Immature natural killer cell (primary cell): ENCODE measurements at regions not wholly inside any gene's neighbourhood (a gene's known extent, or its start where the extent isn't known, plus 50 kb on each side); places are given as distances from the start of the nearest gene placed in this dataset.

ENCODE experiments used
- DNase-seq, 3 donors: peaks; one replicate each; pipeline ENCODE4 v3.0.0; 2022; ENCODE audit warnings: mixed read lengths in 1 of 3
- H3K27ac Mint-ChIP-seq, 6 donors: one replicate each; pipeline ENCODE4 v1.8.0; 2020; ENCODE audit warnings: mixed read lengths in 6 of 6, mild to moderate bottlenecking in 5 of 6, inconsistent platforms in 4 of 6, moderate library complexity in 3 of 6
- H3K27me3 Mint-ChIP-seq, 3 donors: one replicate each; pipeline ENCODE4 v1.8.0; 2020 to 2021; ENCODE audit warnings: low read depth in 3 of 3, mild to moderate bottlenecking in 3 of 3, mixed read lengths in 3 of 3, moderate library complexity in 3 of 3, inconsistent platforms in 1 of 3
- H3K36me3 Mint-ChIP-seq, 3 donors: one replicate each; pipeline ENCODE4 v1.8.0; 2020; ENCODE audit warnings: mixed read lengths in 3 of 3, inconsistent platforms in 2 of 3, mild to moderate bottlenecking in 2 of 3
- H3K4me1 Mint-ChIP-seq, 2 donors: one replicate each; pipeline ENCODE4 v1.8.0; 2020; ENCODE audit warnings: inconsistent platforms in 2 of 2, mild to moderate bottlenecking in 2 of 2, mixed read lengths in 2 of 2, moderate library complexity in 1 of 2
- H3K4me3 Mint-ChIP-seq, 5 donors: one replicate each; pipeline ENCODE4 v1.8.0; 2020; ENCODE audit warnings: mild to moderate bottlenecking in 5 of 5, mixed read lengths in 5 of 5, inconsistent platforms in 3 of 5, moderate library complexity in 3 of 5
- H3K9me3 Mint-ChIP-seq, 6 donors: one replicate each; pipeline ENCODE4 v1.8.0; 2020; ENCODE audit warnings: mild to moderate bottlenecking in 6 of 6, mixed read lengths in 6 of 6, inconsistent platforms in 4 of 6, moderate library complexity in 3 of 6

- H3K4me1 Mint-ChIP-seq: peaks cover 75 to 78% of the 10 kb centered on the region in 2 donors
- no peaks in the 10 kb centered on the region for H3K36me3 Mint-ChIP-seq
Measured at GRCh38 chr14:76956316-76957090, 72.0 kb downstream of the IRF2BPL start.

GRCh38 chr14:76955575-76956315, 72.8 kb downstream of the IRF2BPL start:
- Mint-ChIP-seq H3K4me3 (peak overlapping the region; percentile 80 to 97 (median 92)), H3K9me3 (no peaks in the 10 kb centered on the region), H3K27me3 (peaks cover 8 to 33% (median 13%) of the 10 kb centered on the region in 3 donors), H3K4me1 (peaks cover 70 to 74% of the 10 kb centered on the region in 2 donors), H3K27ac (peak overlapping the region; percentile 97 to 100 (median 99)), H3K36me3 (no peaks in the 10 kb centered on the region)
- DNase-seq: peak; percentile 69 to 74 (median 71)

More at GRCh38 chr14:76956316-76957090, 72.0 kb downstream of the IRF2BPL start:
- Mint-ChIP-seq H3K9me3 (no peaks in the 10 kb centered on the region), H3K27ac (peak overlapping the region; percentile 97 to 100 (median 99)), H3K4me3 (peak overlapping the region; percentile 81 to 97 (median 92)), H3K27me3 (peaks cover 9 to 37% (median 16%) of the 10 kb centered on the region in 3 donors)
- DNase-seq: peak; percentile 92 to 93 (median 93)

- H3K36me3 Mint-ChIP-seq: no peaks in the 10 kb centered on the region
- H3K4me1 Mint-ChIP-seq: peaks cover 60 to 64% of the 10 kb centered on the region in 2 donors
- no peak for DNase-seq
Measured at GRCh38 chr14:76954394-76955190, 73.9 kb downstream of the IRF2BPL start.

GRCh38 chr14:76953311-76953945, 75.1 kb downstream of the IRF2BPL start:
- no peaks in the 10 kb centered on the region for H3K36me3 Mint-ChIP-seq
- peak; percentile 62 to 68 (median 63) for DNase-seq

More at GRCh38 chr14:76954394-76955190, 73.9 kb downstream of the IRF2BPL start:
- no peaks in the 10 kb centered on the region for H3K9me3 Mint-ChIP-seq
- peak overlapping the region; percentile 83 to 99 (median 98) for H3K27ac Mint-ChIP-seq
- H3K4me3 Mint-ChIP-seq: peak overlapping the region in 4 of 5 donors; percentile 33 to 39 (median 36)
- peaks cover 4 to 31% (median 13%) of the 10 kb centered on the region in 3 donors for H3K27me3 Mint-ChIP-seq

GRCh38 chr14:76951166-76951565, 77.3 kb downstream of the IRF2BPL start:
- no peak overlapping the region for H3K4me3 Mint-ChIP-seq
- DNase-seq: no peak
- peaks cover 0 to 14% (median 7%) of the 10 kb centered on the region in 3 donors for H3K27me3 Mint-ChIP-seq
- H3K9me3 Mint-ChIP-seq: no peaks in the 10 kb centered on the region
- H3K36me3 Mint-ChIP-seq: no peaks in the 10 kb centered on the region
- H3K4me1 Mint-ChIP-seq: peaks cover 50 to 55% of the 10 kb centered on the region in 2 donors
- H3K27ac Mint-ChIP-seq: peak overlapping the region in 1 of 6 donors; percentile 1

More at GRCh38 chr14:76953311-76953945, 75.1 kb downstream of the IRF2BPL start:
- no peaks in the 10 kb centered on the region for H3K9me3 Mint-ChIP-seq
- H3K27me3 Mint-ChIP-seq: peaks cover 4 to 27% (median 11%) of the 10 kb centered on the region in 3 donors
- peak overlapping the region; percentile 29 to 93 (median 88) for H3K27ac Mint-ChIP-seq
- peaks cover 52 to 54% of the 10 kb centered on the region in 2 donors for H3K4me1 Mint-ChIP-seq
- H3K4me3 Mint-ChIP-seq: peak overlapping the region; percentile 53 to 65 (median 60)

DNA sequence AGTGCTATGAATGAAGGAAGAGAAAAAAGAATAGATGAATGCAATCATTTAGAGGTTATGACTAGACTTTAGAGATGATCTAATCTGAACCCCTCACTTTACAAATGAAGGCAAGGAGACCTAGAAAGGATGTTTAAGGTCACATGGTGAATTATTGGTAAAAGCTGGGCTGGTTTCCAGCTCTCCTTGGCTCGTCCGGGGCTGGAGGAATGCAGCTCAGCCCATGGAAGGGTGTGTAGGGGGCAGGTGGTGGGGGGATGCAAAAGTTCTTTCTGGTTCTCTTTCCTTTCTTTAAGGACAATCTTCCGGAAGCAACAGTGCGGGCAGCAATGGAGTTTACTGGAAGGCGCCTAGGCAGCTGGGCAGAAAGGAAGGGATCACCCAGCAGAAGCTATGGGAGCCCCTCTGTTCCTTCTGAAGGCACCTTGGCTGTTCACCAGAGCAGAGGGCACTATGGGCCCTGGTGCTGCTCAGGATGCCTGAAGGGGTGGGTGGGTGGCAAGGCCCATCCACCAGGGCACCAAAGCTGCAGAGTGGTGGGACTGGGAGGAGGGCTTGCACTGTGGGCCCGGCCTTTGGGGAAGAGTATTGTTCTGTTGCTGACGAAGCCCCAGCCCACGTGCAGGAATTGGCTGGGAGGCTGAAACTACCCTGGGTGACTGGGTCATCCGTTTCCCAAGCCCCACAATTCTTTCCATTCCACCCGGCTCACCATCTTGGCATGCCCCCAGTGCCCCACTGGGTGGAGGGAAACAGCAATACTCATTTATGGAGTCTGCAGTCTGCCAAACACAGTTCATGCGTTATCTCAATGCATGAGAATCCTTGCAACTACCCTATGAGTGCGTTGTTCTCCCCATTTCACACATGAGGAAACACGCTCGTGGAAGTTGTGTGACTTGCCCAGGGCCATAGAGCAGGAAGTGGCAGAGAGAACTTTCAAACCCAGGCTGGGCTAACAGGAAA, 78.2 kb downstream of the IRF2BPL start:
- Mint-ChIP-seq H3K36me3 (no peaks in the 10 kb centered on the region), H3K27me3 (peaks cover 0 to 7% (median 4%) of the 10 kb centered on the region in 3 donors), H3K27ac (peak overlapping the region in 1 of 6 donors; percentile 32), H3K9me3 (no peaks in the 10 kb centered on the region), H3K4me1 (peaks cover 42 to 47% of the 10 kb centered on the region in 2 donors), H3K4me3 (peak overlapping the region in 1 of 5 donors; percentile 10)
- no peak for DNase-seq

- Mint-ChIP-seq H3K4me3 (no peak overlapping the region), H3K4me1 (peaks cover 30 to 40% of the 10 kb centered on the region in 2 donors), H3K27ac (no peak overlapping the region), H3K36me3 (no peaks in the 10 kb centered on the region), H3K9me3 (no peaks in the 10 kb centered on the region), H3K27me3 (peaks cover 0 to 8% (median 4%) of the 10 kb centered on the region in 3 donors)
- DNase-seq: no peak
Measured at GRCh38 chr14:76948976-76949375, 79.5 kb downstream of the IRF2BPL start.

DNA sequence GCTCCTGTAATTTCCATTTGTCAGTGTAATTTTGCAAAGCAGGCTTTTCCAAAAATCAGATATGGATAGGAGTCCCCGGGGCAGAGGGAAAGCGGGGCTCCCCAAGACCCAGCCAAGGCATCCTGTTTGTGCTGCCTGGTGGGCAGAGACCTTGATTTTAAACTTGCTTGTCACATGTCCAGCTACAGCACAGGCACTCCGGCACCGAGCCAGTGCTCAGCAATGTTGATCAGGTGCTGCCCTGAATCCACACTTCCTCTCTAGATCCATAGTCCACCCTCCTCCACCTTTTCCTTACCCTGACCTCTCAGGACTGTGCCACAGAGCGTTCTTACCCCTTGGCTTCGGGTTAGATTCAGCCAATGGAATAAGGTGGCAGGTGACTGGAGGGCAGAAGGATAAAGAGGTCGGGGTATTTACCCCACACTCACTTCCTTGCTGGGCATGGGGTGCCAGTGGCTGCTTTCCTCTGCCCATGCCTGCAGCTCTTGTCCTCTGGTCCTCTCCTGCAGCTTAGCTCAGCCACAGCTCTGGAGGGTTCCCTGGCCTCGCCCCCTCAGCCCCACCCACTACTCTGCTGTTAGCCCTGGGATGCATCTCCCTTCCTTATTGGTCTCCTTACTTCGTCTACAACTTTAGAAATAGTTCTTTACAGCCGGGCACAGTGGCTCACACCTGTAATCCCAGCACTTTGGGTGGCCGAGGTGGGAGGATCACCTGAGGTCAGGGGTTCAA, 80.1 kb downstream of the IRF2BPL start:
- H3K27me3 Mint-ChIP-seq: peaks cover 0 to 7% (median 4%) of the 10 kb centered on the region in 3 donors
- peaks cover 24 to 35% of the 10 kb centered on the region in 2 donors for H3K4me1 Mint-ChIP-seq
- peak overlapping the region in 3 of 6 donors; percentile 8 to 86 (median 85) for H3K27ac Mint-ChIP-seq
- H3K36me3 Mint-ChIP-seq: no peaks in the 10 kb centered on the region
- no peak overlapping the region for H3K4me3 Mint-ChIP-seq
- DNase-seq: no peak
- H3K9me3 Mint-ChIP-seq: no peaks in the 10 kb centered on the region

- no peaks in the 10 kb centered on the region for H3K36me3 Mint-ChIP-seq
- H3K27me3 Mint-ChIP-seq: peaks cover 0 to 7% (median 4%) of the 10 kb centered on the region in 3 donors
- peaks cover 23 to 33% of the 10 kb centered on the region in 2 donors for H3K4me1 Mint-ChIP-seq
- peak overlapping the region in 2 of 5 donors; percentile 18 to 54 for H3K4me3 Mint-ChIP-seq
- H3K9me3 Mint-ChIP-seq: no peaks in the 10 kb centered on the region
- peak overlapping the region in 3 of 6 donors; percentile 45 to 86 (median 56) for H3K27ac Mint-ChIP-seq
- DNase-seq: no peak
Measured at GRCh38 chr14:76947838-76948184, 80.7 kb downstream of the IRF2BPL start.

DNA sequence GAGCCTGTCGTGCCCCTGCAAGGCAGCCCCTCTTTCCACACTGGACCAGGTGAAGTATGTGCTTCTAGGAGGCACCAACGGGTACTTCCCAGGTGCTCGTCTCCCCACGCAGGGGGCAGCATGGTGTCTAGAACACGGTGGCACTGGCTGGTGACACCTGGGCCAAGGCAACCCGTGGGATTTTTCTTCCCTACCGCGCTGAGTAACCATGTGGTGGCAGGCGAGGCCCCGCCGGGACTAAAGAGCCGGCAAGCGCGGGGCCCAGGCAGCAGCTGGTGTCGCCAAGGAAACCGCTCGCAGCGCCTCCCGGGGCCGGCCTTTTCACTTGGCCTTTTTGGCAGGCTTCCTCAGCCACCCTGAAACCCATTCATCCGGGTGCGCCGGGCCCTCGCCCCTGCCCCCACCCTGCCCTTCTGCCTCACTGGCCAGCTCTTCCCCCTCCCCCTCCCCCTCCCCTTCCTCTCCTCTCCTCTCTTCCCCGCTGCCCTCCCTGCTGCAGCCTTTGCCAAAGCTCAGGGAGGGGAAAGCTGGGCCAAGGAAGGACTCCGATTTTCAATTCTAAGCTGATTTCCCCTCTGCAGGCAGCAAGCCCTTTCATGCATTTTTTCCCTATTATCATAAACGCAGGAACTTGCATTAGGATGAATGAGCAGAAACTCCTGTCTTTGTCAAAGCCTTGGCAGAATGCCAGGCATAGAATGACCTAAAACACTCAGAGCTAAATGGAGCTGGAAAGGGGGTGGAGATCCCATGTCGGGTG, 81.2 kb downstream of the IRF2BPL start:
- peaks cover 0 to 7% (median 4%) of the 10 kb centered on the region in 3 donors for H3K27me3 Mint-ChIP-seq
- H3K4me1 Mint-ChIP-seq: peaks cover 23 to 30% of the 10 kb centered on the region in 2 donors
- DNase-seq: peak; percentile 75 to 76 (median 76)
- H3K27ac Mint-ChIP-seq: peak overlapping the region; percentile 62 to 86 (median 77)
- peak overlapping the region in 4 of 5 donors; percentile 19 to 54 (median 44) for H3K4me3 Mint-ChIP-seq
- no peaks in the 10 kb centered on the region for H3K9me3 Mint-ChIP-seq
- H3K36me3 Mint-ChIP-seq: no peaks in the 10 kb centered on the region

- no peaks in the 10 kb centered on the region for H3K36me3 Mint-ChIP-seq
Measured at GRCh38 chr14:76946753-76947077, 81.8 kb downstream of the IRF2BPL start.

More at GRCh38 chr14:76946753-76947077, 81.8 kb downstream of the IRF2BPL start:
- Mint-ChIP-seq H3K27me3 (peaks cover 0 to 7% (median 4%) of the 10 kb centered on the region in 3 donors), H3K9me3 (no peaks in the 10 kb centered on the region), H3K27ac (peak overlapping the region; percentile 52 to 86 (median 77)), H3K4me3 (peak overlapping the region in 4 of 5 donors; percentile 19 to 54 (median 44)), H3K4me1 (peaks cover 23 to 28% of the 10 kb centered on the region in 2 donors)
- DNase-seq: no peak
